Colonic mucosa (tissue), 4 donors: ENCODE measurements at regions not wholly inside any gene's neighbourhood (a gene's known extent, or its start where the extent isn't known, plus 50 kb on each side); places are given as distances from the start of the nearest gene placed in this dataset.

Experiments used
- DNase-seq: peaks from one replicate; pipeline ENCODE4 v3.0.0-alpha.2; 2020
- H3K27ac ChIP-seq: fragments of 200-600 bp; one replicate; pipeline ENCODE4 v1.8.0; 2021
- H3K27me3 ChIP-seq: fragments of 200-600 bp; one replicate; pipeline ENCODE4 v1.8.0; 2021
- H3K36me3 ChIP-seq: fragments of 200-600 bp; one replicate; pipeline ENCODE4 v1.8.0; 2021
- H3K4me1 ChIP-seq: fragments of 200-600 bp; one replicate; pipeline ENCODE4 v1.8.0; 2021; ENCODE audit warnings: mild to moderate bottlenecking
- H3K4me3 ChIP-seq: fragments of 200-600 bp; one replicate; pipeline ENCODE4 v1.8.0; 2021
- H3K9ac ChIP-seq, 2 donors: one replicate each; pipeline ENCODE4 v1.7.0; 2013; ENCODE audit warnings: control low read depth in 2 of 2, low read depth in 2 of 2, low read length in 2 of 2
- H3K9me3 ChIP-seq: fragments of 200-600 bp; one replicate; pipeline ENCODE4 v1.8.0; 2021
- intact Hi-C: fragments of 100-400 bp; cut with DNase I; formaldehyde crosslinking; loops from one replicate; pipeline ENCODE4 v1.14.1; 2022
- TF ChIP-seq, protein P1 (sequence below): fragments of 200-600 bp; IDR thresholded peaks from one replicate; pipeline ENCODE4 v1.8.0; 2022; ENCODE audit warnings: antibody characterized with exemption, mild to moderate bottlenecking
- donor health status: healthy.
- donor health status: DM: no; HTN: no; CAD: no.
- donor health status: DM: no; HTN: no; CAD: no.

GRCh38 chr20:43846516-43846905 lies 68.1 kb upstream of the TOX2 start:
- H3K9ac ChIP-seq: no peak overlapping the region
- no peak overlapping the region for H3K4me3 ChIP-seq
- no peaks in the 10 kb centered on the region for H3K4me1 ChIP-seq
- intact Hi-C loops: loop anchor here (10.0 kb wide), 1 partner anchor 228 kb away; no protein-coding TSS in a partner anchor
- no peaks in the 10 kb centered on the region for H3K36me3 ChIP-seq
- H3K9me3 ChIP-seq: no peaks in the 10 kb centered on the region
- DNase-seq: no peak
- no peak overlapping the region for H3K27ac ChIP-seq
- TF ChIP-seq, protein P1, sequence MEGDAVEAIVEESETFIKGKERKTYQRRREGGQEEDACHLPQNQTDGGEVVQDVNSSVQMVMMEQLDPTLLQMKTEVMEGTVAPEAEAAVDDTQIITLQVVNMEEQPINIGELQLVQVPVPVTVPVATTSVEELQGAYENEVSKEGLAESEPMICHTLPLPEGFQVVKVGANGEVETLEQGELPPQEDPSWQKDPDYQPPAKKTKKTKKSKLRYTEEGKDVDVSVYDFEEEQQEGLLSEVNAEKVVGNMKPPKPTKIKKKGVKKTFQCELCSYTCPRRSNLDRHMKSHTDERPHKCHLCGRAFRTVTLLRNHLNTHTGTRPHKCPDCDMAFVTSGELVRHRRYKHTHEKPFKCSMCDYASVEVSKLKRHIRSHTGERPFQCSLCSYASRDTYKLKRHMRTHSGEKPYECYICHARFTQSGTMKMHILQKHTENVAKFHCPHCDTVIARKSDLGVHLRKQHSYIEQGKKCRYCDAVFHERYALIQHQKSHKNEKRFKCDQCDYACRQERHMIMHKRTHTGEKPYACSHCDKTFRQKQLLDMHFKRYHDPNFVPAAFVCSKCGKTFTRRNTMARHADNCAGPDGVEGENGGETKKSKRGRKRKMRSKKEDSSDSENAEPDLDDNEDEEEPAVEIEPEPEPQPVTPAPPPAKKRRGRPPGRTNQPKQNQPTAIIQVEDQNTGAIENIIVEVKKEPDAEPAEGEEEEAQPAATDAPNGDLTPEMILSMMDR: no peak
- H3K27me3 ChIP-seq: no peaks in the 10 kb centered on the region

GRCh38 chr20:43844778-43845614 lies 69.7 kb upstream of the TOX2 start:
- DNase-seq: no peak

GRCh38 chr20:43843965-43844660 lies 70.5 kb upstream of the TOX2 start:
- intact Hi-C loops: loop anchor here (10.0 kb wide), 1 partner anchor 231 kb away; no protein-coding TSS in a partner anchor
- no peaks in the 10 kb centered on the region for H3K9me3 ChIP-seq
- no peaks in the 10 kb centered on the region for H3K36me3 ChIP-seq
- no peak overlapping the region for H3K9ac ChIP-seq
- H3K4me3 ChIP-seq: no peak overlapping the region
- no peak for DNase-seq
- TF ChIP-seq, protein P1: no peak
- H3K4me1 ChIP-seq: no peaks in the 10 kb centered on the region
- H3K27ac ChIP-seq: no peak overlapping the region
- H3K27me3 ChIP-seq: no peaks in the 10 kb centered on the region

More at GRCh38 chr20:43844778-43845614, 69.7 kb upstream of the TOX2 start:
- Histone ChIP-seq H3K4me3 (no peak overlapping the region), H3K4me1 (no peaks in the 10 kb centered on the region), H3K36me3 (no peaks in the 10 kb centered on the region), H3K9ac (no peak overlapping the region), H3K9me3 (no peaks in the 10 kb centered on the region), H3K27ac (no peak overlapping the region), H3K27me3 (no peaks in the 10 kb centered on the region)
- intact Hi-C loops: loop anchor here (10.0 kb wide), 1 partner anchor 230 kb away; no protein-coding TSS in a partner anchor
- TF ChIP-seq, protein P1: no peak

DNA sequence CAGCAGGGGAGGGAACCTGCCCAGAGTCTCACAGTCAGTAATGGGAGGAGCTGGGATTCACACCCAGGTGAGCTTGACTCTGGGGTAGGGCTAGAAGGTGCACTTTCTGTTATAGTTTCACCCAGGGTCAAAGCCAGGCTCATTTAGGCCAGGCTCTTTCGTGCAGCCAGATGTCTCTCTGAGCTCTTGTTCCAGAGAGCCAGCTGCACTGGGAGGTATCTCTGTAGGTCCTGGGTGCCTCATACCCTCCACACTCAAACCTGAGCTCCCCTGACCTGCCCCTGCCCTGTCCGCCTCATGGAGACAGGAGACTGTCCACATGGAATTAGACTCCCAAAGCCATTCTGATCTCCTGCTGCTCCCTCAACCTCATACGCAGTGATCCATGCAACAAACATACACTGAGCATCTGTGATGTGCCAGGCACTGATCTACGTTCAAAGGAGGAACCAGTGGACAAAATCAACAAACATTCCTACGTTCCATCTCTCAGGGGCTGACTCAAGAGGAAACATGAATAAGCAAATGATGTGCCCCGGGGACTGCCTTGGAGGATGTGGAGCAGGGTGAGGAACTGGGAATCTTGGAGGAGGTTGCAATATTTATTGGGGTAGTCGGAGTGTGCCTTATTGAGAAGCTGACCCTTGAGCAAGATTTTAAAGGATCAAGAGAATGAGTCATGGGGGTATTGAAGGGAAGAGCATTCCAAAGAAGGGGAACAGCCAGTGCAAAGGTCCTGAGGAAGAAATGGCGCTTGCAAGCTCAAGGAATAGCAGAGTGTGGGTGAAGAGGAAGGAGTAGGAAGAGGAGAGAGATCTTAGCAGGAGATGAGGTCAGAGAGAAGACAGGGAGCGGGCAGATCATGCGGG lies 71.3 kb upstream of the TOX2 start:
- TF ChIP-seq, protein P1: no peak
- Histone ChIP-seq H3K9me3 (no peaks in the 10 kb centered on the region), H3K4me3 (no peak overlapping the region), H3K27ac (no peak overlapping the region), H3K36me3 (no peaks in the 10 kb centered on the region), H3K9ac (no peak overlapping the region), H3K27me3 (no peaks in the 10 kb centered on the region), H3K4me1 (no peaks in the 10 kb centered on the region)
- DNase-seq: peak; percentile 11
- intact Hi-C loops: loop anchor here (10.0 kb wide), 1 partner anchor 231 kb away; no protein-coding TSS in a partner anchor
